Caco-2 (cell line): ENCODE measurements at regions not wholly inside any gene's neighbourhood (a gene's known extent, or its start where the extent isn't known, plus 50 kb on each side); places are given as distances from the start of the nearest gene placed in this dataset.

ENCODE experiments used
- BruUV-seq: library from RNA; stranded (reverse); fragments of 400-500 nt; replicated peaks from 2 replicates; lab custom pipeline; 2021; lab: Mats Ljungman, UMichigan
- CTCF ChIA-PET: fragments of 300-600 bp; sonication (Branson Sonifier 250); formaldehyde crosslinking; loops from one replicate; lab custom pipeline; 2022; ENCODE audit warnings: antibody characterized with exemption; lab: Charles Lee
- POLR2A ChIA-PET: fragments of 300-600 bp; sonication (Branson Sonifier 250); formaldehyde crosslinking; loops from one replicate; lab custom pipeline; 2022; ENCODE audit warnings: antibody characterized with exemption; lab: Charles Lee
- DNase-seq, 2 experiments: peaks; one replicate each; pipeline versions ENCODE4 v3.0.0 to v3.0.0-alpha.2; 2020 to 2022
- H3K27me3 ChIP-seq: replicated peaks from 2 replicates; pipeline ENCODE4 v1.6.0; 2011; ENCODE audit warnings: low read length; ENCODE audit not compliant: control insufficient read depth, insufficient read depth
- H3K36me3 ChIP-seq: 2 replicates; pipeline ENCODE4 v1.5.1; 2011; ENCODE audit warnings: low read length; ENCODE audit not compliant: control insufficient read depth, insufficient read depth
- H3K4me1 ChIP-seq: fragments of 250-450 bp; sonication (Bioruptor Pico); 2 replicates; pipeline ENCODE4 v1.5.1; 2020; ENCODE audit warnings: mild to moderate bottlenecking
- H3K4me3 ChIP-seq: 2 replicates; pipeline ENCODE4 v1.5.1; 2011; ENCODE audit warnings: low read depth, mild to moderate bottlenecking, control low read depth, low read length
- H3K9me3 ChIP-seq: fragments of 250-450 bp; sonication (Bioruptor Pico); 2 replicates; pipeline ENCODE4 v1.5.1; 2020; ENCODE audit warnings: mild to moderate bottlenecking, moderate library complexity
- H3K27ac Mint-ChIP-seq: one replicate; pipeline ENCODE4 v1.8.0; 2022; ENCODE audit warnings: mixed read lengths; ENCODE audit not compliant: unreplicated experiment
- H3K27me3 Mint-ChIP-seq: one replicate; pipeline ENCODE4 v1.8.0; 2022; ENCODE audit warnings: mixed read lengths; ENCODE audit not compliant: insufficient read depth, unreplicated experiment
- H3K36me3 Mint-ChIP-seq: one replicate; pipeline ENCODE4 v1.8.0; 2022; ENCODE audit warnings: mild to moderate bottlenecking, mixed read lengths; ENCODE audit not compliant: insufficient read depth, unreplicated experiment
- H3K4me1 Mint-ChIP-seq: one replicate; pipeline ENCODE4 v1.8.0; 2022; ENCODE audit warnings: low read depth, mixed read lengths; ENCODE audit not compliant: unreplicated experiment
- H3K4me3 Mint-ChIP-seq: one replicate; pipeline ENCODE4 v1.8.0; 2022; ENCODE audit warnings: mild to moderate bottlenecking, moderate library complexity, mixed read lengths; ENCODE audit not compliant: unreplicated experiment
- H3K9me3 Mint-ChIP-seq: one replicate; pipeline ENCODE4 v1.8.0; 2022; ENCODE audit warnings: mixed read lengths; ENCODE audit not compliant: unreplicated experiment
- intact Hi-C: fragments of 100-400 bp; cut with micrococcal nuclease; formaldehyde crosslinking; loops from one replicate; pipeline ENCODE4 v1.10.0; 2022; ENCODE audit not compliant: unreplicated experiment
- TF ChIP-seq, protein P1 (sequence below), 2 experiments: fragments of 200-600 bp in 1 of 2; IDR thresholded peaks; 1 replicate in 1 of 2; 2 replicates in 1 of 2; pipeline versions ENCODE4 v1.5.1 to v1.8.0; 2011 to 2022; ENCODE audit warnings: antibody characterized with exemption in 1 of 2, control low read depth in 1 of 2, inconsistent platforms in 1 of 2, low read depth in 1 of 2, low read length in 1 of 2, mild to moderate bottlenecking in 1 of 2, moderate library complexity in 1 of 2; ENCODE audit not compliant: insufficient read depth in 1 of 2, severe bottlenecking in 1 of 2, unreplicated experiment in 1 of 2

DNA sequence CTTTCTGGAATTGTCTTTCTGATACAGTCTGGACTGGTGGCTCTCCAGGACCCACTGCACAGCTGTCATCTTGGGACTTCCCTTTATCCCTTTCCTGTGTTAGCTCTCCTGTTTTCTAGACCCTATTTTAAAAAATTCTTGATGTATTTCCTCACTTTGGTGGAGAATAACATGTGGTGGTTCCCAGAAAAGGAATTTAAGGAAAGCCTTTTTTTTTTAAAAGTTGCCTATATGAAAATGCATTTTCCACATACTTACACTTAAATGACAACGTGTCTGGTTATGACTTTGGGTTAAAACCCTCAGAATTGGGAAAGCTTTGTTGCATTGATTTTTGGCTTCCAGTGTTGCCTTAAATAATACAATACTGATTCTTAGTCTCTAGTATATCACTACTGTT, 400.7 kb downstream of the TMEM135 start:
- Mint-ChIP-seq H3K36me3 (no peaks in the 10 kb centered on the region), H3K27me3 (no peaks in the 10 kb centered on the region), H3K27ac (no peak overlapping the region), H3K4me1 (no peaks in the 10 kb centered on the region), H3K9me3 (no peaks in the 10 kb centered on the region), H3K4me3 (no peak overlapping the region)
- no peak for DNase-seq
- POLR2A ChIA-PET: no interaction called here
- CTCF ChIA-PET: no interaction called here
- Histone ChIP-seq H3K27me3 (no peaks in the 10 kb centered on the region), H3K4me3 (no peak overlapping the region), H3K4me1 (peaks cover 6% of the 10 kb centered on the region; the same call in 1 of the 2 replicates), H3K36me3 (no peaks in the 10 kb centered on the region), H3K9me3 (no peaks in the 10 kb centered on the region)
- TF ChIP-seq, protein P1, sequence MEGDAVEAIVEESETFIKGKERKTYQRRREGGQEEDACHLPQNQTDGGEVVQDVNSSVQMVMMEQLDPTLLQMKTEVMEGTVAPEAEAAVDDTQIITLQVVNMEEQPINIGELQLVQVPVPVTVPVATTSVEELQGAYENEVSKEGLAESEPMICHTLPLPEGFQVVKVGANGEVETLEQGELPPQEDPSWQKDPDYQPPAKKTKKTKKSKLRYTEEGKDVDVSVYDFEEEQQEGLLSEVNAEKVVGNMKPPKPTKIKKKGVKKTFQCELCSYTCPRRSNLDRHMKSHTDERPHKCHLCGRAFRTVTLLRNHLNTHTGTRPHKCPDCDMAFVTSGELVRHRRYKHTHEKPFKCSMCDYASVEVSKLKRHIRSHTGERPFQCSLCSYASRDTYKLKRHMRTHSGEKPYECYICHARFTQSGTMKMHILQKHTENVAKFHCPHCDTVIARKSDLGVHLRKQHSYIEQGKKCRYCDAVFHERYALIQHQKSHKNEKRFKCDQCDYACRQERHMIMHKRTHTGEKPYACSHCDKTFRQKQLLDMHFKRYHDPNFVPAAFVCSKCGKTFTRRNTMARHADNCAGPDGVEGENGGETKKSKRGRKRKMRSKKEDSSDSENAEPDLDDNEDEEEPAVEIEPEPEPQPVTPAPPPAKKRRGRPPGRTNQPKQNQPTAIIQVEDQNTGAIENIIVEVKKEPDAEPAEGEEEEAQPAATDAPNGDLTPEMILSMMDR (IDR thresholded peaks at IDR 0.05; ENCODE audit: insufficient read depth in 1 of 2, low read depth in 1 of 2, low read length in 1 of 2, severe bottlenecking in 1 of 2, unreplicated experiment in 1 of 2): no peak
- BruUV-seq: no TSS peak
- intact Hi-C loops: no loop called here

DNA sequence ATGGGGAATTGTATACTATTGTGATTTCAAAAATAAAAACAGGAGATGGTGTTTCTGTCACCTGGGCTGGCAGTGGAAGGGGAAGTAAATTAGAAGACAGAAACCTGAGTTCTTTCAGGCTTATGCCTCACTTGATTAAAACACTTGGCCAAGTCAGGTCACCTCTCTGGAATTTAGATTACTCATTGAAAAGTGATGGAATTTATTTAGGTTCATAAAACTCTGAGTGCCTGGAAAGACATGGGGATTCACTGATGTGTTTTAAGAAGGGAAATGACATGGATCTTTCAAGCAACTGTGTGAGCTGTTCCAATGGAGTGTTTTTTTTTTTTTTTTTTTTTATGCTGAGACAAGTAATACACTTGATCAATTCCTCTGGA, 400.1 kb downstream of the TMEM135 start:
- intact Hi-C loops: no loop called here
- ChIA-PET CTCF (interaction anchor here (0.6 kb wide), 1 partner anchor 901 kb away, joined by 3 read pairs; no protein-coding TSS in a partner anchor), POLR2A (no interaction called here)
- no peaks in the 10 kb centered on the region for H3K27me3 ChIP-seq
- H3K36me3 ChIP-seq: no peaks in the 10 kb centered on the region
- Mint-ChIP-seq H3K4me1 (no peaks in the 10 kb centered on the region), H3K36me3 (no peaks in the 10 kb centered on the region), H3K27ac (no peak overlapping the region), H3K4me3 (no peak overlapping the region), H3K27me3 (no peaks in the 10 kb centered on the region), H3K9me3 (no peaks in the 10 kb centered on the region)
- DNase-seq: no peak
- no TSS peak for BruUV-seq
- H3K4me1 ChIP-seq: peaks cover 6% of the 10 kb centered on the region; the same call in 1 of the 2 replicates
- no peaks in the 10 kb centered on the region for H3K9me3 ChIP-seq
- TF ChIP-seq, protein P1 (IDR thresholded peaks at IDR 0.05; ENCODE audit: insufficient read depth in 1 of 2, low read depth in 1 of 2, low read length in 1 of 2, severe bottlenecking in 1 of 2, unreplicated experiment in 1 of 2): no peak
- H3K4me3 ChIP-seq: no peak overlapping the region

DNA sequence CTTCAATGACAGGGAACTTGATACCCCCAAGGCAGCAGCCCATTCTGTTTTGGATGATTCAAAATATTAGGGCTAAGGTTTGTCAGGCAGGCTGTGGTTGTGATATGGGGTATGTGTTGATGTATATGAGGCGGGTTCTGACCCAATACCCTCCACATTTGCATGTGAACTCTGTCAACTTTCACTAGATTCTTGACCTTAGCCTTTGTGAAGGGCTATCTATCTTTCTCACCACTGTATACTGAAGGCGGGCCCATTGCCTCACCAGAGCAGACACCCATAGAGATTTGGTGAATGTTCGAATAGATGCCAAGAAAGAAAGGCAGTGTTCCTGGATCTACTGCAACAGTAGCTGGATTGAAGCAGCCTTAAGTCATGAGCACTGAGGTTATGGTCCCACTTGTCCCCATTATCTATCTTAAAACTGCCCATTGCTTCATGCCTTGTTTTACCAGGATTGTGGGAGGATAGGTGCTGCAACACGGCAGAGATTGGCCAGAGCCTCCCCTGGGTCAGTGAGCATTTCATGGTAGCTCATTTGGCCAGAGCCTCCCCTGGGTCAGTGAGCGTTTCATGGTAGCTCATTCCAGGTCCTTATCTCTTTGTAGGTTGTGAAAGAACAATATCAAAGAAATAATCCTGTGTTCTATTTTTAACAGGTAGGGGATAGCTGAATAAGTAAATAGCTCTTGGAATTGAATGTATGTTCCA, 399.6 kb downstream of the TMEM135 start:
- Mint-ChIP-seq H3K36me3 (no peaks in the 10 kb centered on the region), H3K27ac (no peak overlapping the region), H3K4me1 (no peaks in the 10 kb centered on the region), H3K9me3 (no peaks in the 10 kb centered on the region), H3K27me3 (no peaks in the 10 kb centered on the region), H3K4me3 (no peak overlapping the region)
- intact Hi-C loops: no loop called here
- no peaks in the 10 kb centered on the region for H3K36me3 ChIP-seq
- no peak for DNase-seq
- H3K9me3 ChIP-seq: no peaks in the 10 kb centered on the region
- ChIA-PET POLR2A (no interaction called here), CTCF (interaction anchor here (0.6 kb wide), 2 partner anchors 16 to 901 kb away, joined by 3 to 4 read pairs; no protein-coding TSS in a partner anchor)
- no peaks in the 10 kb centered on the region for H3K27me3 ChIP-seq
- TF ChIP-seq, protein P1 (IDR thresholded peaks at IDR 0.05; ENCODE audit: insufficient read depth in 1 of 2, low read depth in 1 of 2, low read length in 1 of 2, severe bottlenecking in 1 of 2, unreplicated experiment in 1 of 2): no peak
- peaks cover 6% of the 10 kb centered on the region; the same call in 1 of the 2 replicates for H3K4me1 ChIP-seq
- no peak overlapping the region for H3K4me3 ChIP-seq
- no TSS peak for BruUV-seq
